ENCODE measurements at regions not wholly inside any gene's neighbourhood (a gene's known extent, or its start where the extent isn't known, plus 50 kb on each side); places are given as distances from the start of the nearest gene placed in this dataset.

GRCh38 chr1:68819190-68819829 is 322.4 kb upstream of the DEPDC1 start:
- no peak for TF ChIP-seq CTCF (IDR thresholded peaks at IDR 0.05)
- Mint-ChIP-seq H3K36me3 (ENCODE audit: low read depth) (no peaks in the 10 kb centered on the region), H3K27ac (no peak overlapping the region), H3K4me1 (no peaks in the 10 kb centered on the region), H3K4me3 (no peak overlapping the region), H3K9me3 (no peaks in the 10 kb centered on the region), H3K27me3 (no peaks in the 10 kb centered on the region)
- no peak for DNase-seq
- POLR2A ChIA-PET: no interaction called here
- no peak for ATAC-seq (ENCODE audit: low read depth)
- CTCF ChIA-PET: no interaction called here
- intact Hi-C loops (cut with micrococcal nuclease): no loop called here

- Mint-ChIP-seq H3K9me3 (no peaks in the 10 kb centered on the region), H3K36me3 (ENCODE audit: low read depth) (no peaks in the 10 kb centered on the region), H3K27ac (no peak overlapping the region), H3K4me1 (no peaks in the 10 kb centered on the region), H3K4me3 (no peak overlapping the region), H3K27me3 (no peaks in the 10 kb centered on the region)
- intact Hi-C loops (cut with micrococcal nuclease): no loop called here
- no peak for ATAC-seq (ENCODE audit: low read depth)
- DNase-seq: no peak
- CTCF ChIA-PET: no interaction called here
- TF ChIP-seq CTCF (IDR thresholded peaks at IDR 0.05): no peak
- POLR2A ChIA-PET: no interaction called here
Measured at GRCh38 chr1:68820151-68820550, 323.3 kb upstream of the DEPDC1 start.

- ChIA-PET CTCF (no interaction called here), POLR2A (no interaction called here)
- H3K36me3 Mint-ChIP-seq (ENCODE audit: low read depth): no peaks in the 10 kb centered on the region
- H3K4me1 Mint-ChIP-seq: no peaks in the 10 kb centered on the region
- ATAC-seq (ENCODE audit: low read depth): no peak
- no peaks in the 10 kb centered on the region for H3K27me3 Mint-ChIP-seq
- DNase-seq: no peak
- intact Hi-C loops (cut with micrococcal nuclease): no loop called here
- no peak overlapping the region for H3K4me3 Mint-ChIP-seq
- H3K27ac Mint-ChIP-seq: no peak overlapping the region
- no peak for TF ChIP-seq CTCF (IDR thresholded peaks at IDR 0.05)
- H3K9me3 Mint-ChIP-seq: peaks cover 17% of the 10 kb centered on the region
Measured at GRCh38 chr1:68826836-68827235, 330.0 kb upstream of the DEPDC1 start.

GRCh38 chr1:68827261-68827660 is 330.4 kb upstream of the DEPDC1 start:
- Mint-ChIP-seq H3K27ac (no peak overlapping the region), H3K4me1 (no peaks in the 10 kb centered on the region), H3K9me3 (peaks cover 17% of the 10 kb centered on the region), H3K27me3 (no peaks in the 10 kb centered on the region), H3K4me3 (no peak overlapping the region), H3K36me3 (ENCODE audit: low read depth) (no peaks in the 10 kb centered on the region)
- ChIA-PET CTCF (no interaction called here), POLR2A (no interaction called here)
- no peak for ATAC-seq (ENCODE audit: low read depth)
- intact Hi-C loops (cut with micrococcal nuclease): no loop called here
- no peak for DNase-seq
- no peak for TF ChIP-seq CTCF (IDR thresholded peaks at IDR 0.05)

- H3K4me1 Mint-ChIP-seq: no peaks in the 10 kb centered on the region
- no peaks in the 10 kb centered on the region for H3K27me3 Mint-ChIP-seq
- ChIA-PET POLR2A (no interaction called here), CTCF (no interaction called here)
- peaks cover 21% of the 10 kb centered on the region for H3K9me3 Mint-ChIP-seq
- DNase-seq (no peak), ATAC-seq (ENCODE audit: low read depth) (no peak)
- H3K36me3 Mint-ChIP-seq (ENCODE audit: low read depth): no peaks in the 10 kb centered on the region
- intact Hi-C loops (cut with micrococcal nuclease): no loop called here
- no peak for TF ChIP-seq CTCF (IDR thresholded peaks at IDR 0.05)
- no peak overlapping the region for H3K4me3 Mint-ChIP-seq
- no peak overlapping the region for H3K27ac Mint-ChIP-seq
Measured at GRCh38 chr1:68828013-68828412, 331.1 kb upstream of the DEPDC1 start.

Measured in activated B cell treated with CpG ODN at 0.5 μM for 24 hours (primary cell).